ENCODE measurements at regions not wholly inside any gene's neighbourhood (a gene's known extent, or its start where the extent isn't known, plus 50 kb on each side); places are given as distances from the start of the nearest gene placed in this dataset.

DNA sequence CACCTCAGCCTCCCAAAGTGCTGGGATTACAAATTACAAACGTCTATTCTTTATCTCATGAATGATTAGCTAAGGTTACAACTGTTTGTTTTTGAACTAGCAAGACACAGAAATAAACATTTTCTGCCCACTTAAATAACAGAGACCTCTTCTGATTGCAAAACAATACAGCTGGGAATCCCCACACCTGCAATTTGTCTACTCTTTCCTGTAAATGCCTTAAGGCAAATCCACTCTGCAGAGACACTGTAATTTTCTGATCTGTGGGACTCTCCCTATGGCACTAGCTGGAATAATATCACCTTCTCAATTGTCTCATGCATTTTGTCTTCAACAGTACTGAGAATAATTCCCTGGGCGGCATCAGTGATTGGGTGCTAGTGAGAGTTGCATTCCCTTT lies 149.3 kb upstream of the FAM3C start:
- no peak for DNase-seq (ENCODE audit: low read depth, low spot score)
- Histone ChIP-seq H3K27ac (ENCODE audit: low read length) (peak overlapping the region; percentile 48), H3K36me3 (ENCODE audit: control insufficient read depth, insufficient read depth, low read length) (no peaks in the 10 kb centered on the region), H3K9me3 (ENCODE audit: control insufficient read depth, insufficient read depth, low read depth, low read length) (peaks cover 27% of the 10 kb centered on the region; the same call in 1 of the 2 replicates), H3K4me1 (ENCODE audit: control insufficient read depth, insufficient read depth, low read length) (peaks cover 7% of the 10 kb centered on the region; the same call in 1 of the 2 replicates), H3K4me3 (ENCODE audit: low read depth in 2 of 2, low read length in 2 of 2) (no peak overlapping the region), H3K27me3 (ENCODE audit: control insufficient read depth, insufficient read depth, low read length) (no peaks in the 10 kb centered on the region)
- intact Hi-C loops (cut with micrococcal nuclease; ENCODE audit: unreplicated experiment) (loop anchor here (5.0 kb wide), 2 partner anchors 418 to 452 kb away; no protein-coding TSS in a partner anchor), in situ Hi-C loops (cut with HindIII; ENCODE audit: low pct_unique_long_range_greater_than_20kb, low sequenced_read_pairs) (no loop called here)
- BruUV-seq (replicated peaks) = no TSS peak
- TF ChIP-seq, protein P1, sequence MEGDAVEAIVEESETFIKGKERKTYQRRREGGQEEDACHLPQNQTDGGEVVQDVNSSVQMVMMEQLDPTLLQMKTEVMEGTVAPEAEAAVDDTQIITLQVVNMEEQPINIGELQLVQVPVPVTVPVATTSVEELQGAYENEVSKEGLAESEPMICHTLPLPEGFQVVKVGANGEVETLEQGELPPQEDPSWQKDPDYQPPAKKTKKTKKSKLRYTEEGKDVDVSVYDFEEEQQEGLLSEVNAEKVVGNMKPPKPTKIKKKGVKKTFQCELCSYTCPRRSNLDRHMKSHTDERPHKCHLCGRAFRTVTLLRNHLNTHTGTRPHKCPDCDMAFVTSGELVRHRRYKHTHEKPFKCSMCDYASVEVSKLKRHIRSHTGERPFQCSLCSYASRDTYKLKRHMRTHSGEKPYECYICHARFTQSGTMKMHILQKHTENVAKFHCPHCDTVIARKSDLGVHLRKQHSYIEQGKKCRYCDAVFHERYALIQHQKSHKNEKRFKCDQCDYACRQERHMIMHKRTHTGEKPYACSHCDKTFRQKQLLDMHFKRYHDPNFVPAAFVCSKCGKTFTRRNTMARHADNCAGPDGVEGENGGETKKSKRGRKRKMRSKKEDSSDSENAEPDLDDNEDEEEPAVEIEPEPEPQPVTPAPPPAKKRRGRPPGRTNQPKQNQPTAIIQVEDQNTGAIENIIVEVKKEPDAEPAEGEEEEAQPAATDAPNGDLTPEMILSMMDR (IDR thresholded peaks at IDR 0.05) = no peak
- TF ChIP-seq, protein P2, sequence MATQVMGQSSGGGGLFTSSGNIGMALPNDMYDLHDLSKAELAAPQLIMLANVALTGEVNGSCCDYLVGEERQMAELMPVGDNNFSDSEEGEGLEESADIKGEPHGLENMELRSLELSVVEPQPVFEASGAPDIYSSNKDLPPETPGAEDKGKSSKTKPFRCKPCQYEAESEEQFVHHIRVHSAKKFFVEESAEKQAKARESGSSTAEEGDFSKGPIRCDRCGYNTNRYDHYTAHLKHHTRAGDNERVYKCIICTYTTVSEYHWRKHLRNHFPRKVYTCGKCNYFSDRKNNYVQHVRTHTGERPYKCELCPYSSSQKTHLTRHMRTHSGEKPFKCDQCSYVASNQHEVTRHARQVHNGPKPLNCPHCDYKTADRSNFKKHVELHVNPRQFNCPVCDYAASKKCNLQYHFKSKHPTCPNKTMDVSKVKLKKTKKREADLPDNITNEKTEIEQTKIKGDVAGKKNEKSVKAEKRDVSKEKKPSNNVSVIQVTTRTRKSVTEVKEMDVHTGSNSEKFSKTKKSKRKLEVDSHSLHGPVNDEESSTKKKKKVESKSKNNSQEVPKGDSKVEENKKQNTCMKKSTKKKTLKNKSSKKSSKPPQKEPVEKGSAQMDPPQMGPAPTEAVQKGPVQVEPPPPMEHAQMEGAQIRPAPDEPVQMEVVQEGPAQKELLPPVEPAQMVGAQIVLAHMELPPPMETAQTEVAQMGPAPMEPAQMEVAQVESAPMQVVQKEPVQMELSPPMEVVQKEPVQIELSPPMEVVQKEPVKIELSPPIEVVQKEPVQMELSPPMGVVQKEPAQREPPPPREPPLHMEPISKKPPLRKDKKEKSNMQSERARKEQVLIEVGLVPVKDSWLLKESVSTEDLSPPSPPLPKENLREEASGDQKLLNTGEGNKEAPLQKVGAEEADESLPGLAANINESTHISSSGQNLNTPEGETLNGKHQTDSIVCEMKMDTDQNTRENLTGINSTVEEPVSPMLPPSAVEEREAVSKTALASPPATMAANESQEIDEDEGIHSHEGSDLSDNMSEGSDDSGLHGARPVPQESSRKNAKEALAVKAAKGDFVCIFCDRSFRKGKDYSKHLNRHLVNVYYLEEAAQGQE (IDR thresholded peaks at IDR 0.05; ENCODE audit: insufficient read depth in 1 of 2, low read depth in 2 of 2, low read length in 1 of 2) = no peak
- TF ChIP-seq SIN3A (IDR thresholded peaks at IDR 0.05; ENCODE audit: borderline replicate concordance, insufficient read depth, low read depth, low read length) (no peak), TCF7L2 (IDR thresholded peaks at IDR 0.05; ENCODE audit: low read depth, low read length) (no peak), POLR2AphosphoS5 (IDR thresholded peaks at IDR 0.05; ENCODE audit: low read depth, low read length) (no peak)
- ATAC-seq = no peak
- POLR2A ChIA-PET = no interaction called here
- CTCF ChIA-PET = no interaction called here

DNA sequence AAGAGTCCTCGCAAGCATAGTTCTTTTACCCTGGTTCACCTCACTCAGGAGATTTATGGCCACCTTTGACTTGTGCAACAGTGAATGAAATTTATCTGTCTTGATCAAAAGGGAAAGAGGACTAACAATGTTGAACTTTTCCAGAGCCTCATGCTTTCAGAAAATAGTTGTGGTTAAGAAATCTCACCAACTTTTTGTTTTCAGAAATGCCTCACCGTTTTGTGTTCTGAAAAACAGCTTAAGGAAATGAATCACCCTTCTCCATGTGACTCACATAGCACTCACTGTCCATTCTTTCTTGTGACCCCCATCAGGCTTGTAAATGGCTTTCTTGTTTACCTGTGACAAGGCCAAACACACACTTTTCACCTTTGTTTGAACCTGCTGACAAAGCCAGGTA lies 148.6 kb upstream of the FAM3C start:
- intact Hi-C loops (cut with micrococcal nuclease; ENCODE audit: unreplicated experiment) = loop anchor here (5.0 kb wide), 2 partner anchors 417 to 453 kb away; no protein-coding TSS in a partner anchor

More for the DNA sequence above, 148.6 kb upstream of the FAM3C start:
- H3K27me3 ChIP-seq (ENCODE audit: control insufficient read depth, insufficient read depth, low read length) = no peaks in the 10 kb centered on the region
- POLR2A ChIA-PET = no interaction called here
- CTCF ChIA-PET = interaction anchor here (0.6 kb wide), 1 partner anchor 148 kb away, joined by 3 read pairs; the partner anchor contains the start of gene FAM3C
- ATAC-seq (peak; percentile 97), DNase-seq (ENCODE audit: low read depth, low spot score) (peak; percentile 98)
- no peak overlapping the region for H3K4me3 ChIP-seq (ENCODE audit: low read depth in 2 of 2, low read length in 2 of 2)
- peaks cover 7% of the 10 kb centered on the region; the same call in 1 of the 2 replicates for H3K4me1 ChIP-seq (ENCODE audit: control insufficient read depth, insufficient read depth, low read length)
- peaks cover 27% of the 10 kb centered on the region; the same call in 1 of the 2 replicates for H3K9me3 ChIP-seq (ENCODE audit: control insufficient read depth, insufficient read depth, low read depth, low read length)
- H3K27ac ChIP-seq (ENCODE audit: low read length) = peak overlapping the region; percentile 63
- in situ Hi-C loops (cut with HindIII; ENCODE audit: low pct_unique_long_range_greater_than_20kb, low sequenced_read_pairs) = no loop called here
- TF ChIP-seq, protein P1 (IDR thresholded peaks at IDR 0.05) = no peak
- TF ChIP-seq SIN3A (IDR thresholded peaks at IDR 0.05; ENCODE audit: borderline replicate concordance, insufficient read depth, low read depth, low read length) (no peak), TCF7L2 (IDR thresholded peaks at IDR 0.05; ENCODE audit: low read depth, low read length) (peak; percentile 69), POLR2AphosphoS5 (IDR thresholded peaks at IDR 0.05; ENCODE audit: low read depth, low read length) (peak; percentile 69; the same call in 1 of the 2 replicates)
- TF ChIP-seq, protein P2 (IDR thresholded peaks at IDR 0.05; ENCODE audit: insufficient read depth in 1 of 2, low read depth in 2 of 2, low read length in 1 of 2) = no peak
- BruUV-seq (replicated peaks) = no TSS peak
- no peaks in the 10 kb centered on the region for H3K36me3 ChIP-seq (ENCODE audit: control insufficient read depth, insufficient read depth, low read length)
